22Rv1 (cell line): ENCODE measurements at regions not wholly inside any gene's neighbourhood (a gene's known extent, or its start where the extent isn't known, plus 50 kb on each side); places are given as distances from the start of the nearest gene placed in this dataset.

Experiments used
- CTCF ChIP-seq: fragments of 450-650 bp; IDR thresholded peaks from 2 replicates; pipeline ENCODE4 v1.5.1; 2017; ENCODE audit warnings: mild to moderate bottlenecking
- ZFX ChIP-seq: fragments of 450-650 bp; IDR thresholded peaks from 2 replicates; pipeline ENCODE4 v1.6.1; 2017; ENCODE audit warnings: antibody characterized with exemption, borderline replicate concordance

- no peak for TF ChIP-seq CTCF
- TF ChIP-seq ZFX, result no peak
These were observed 175.4 kb upstream of the ATP5MC3 start for GRCh38 chr2:175356901-175357300.
